HFFc6 (cell line): ENCODE measurements at regions not wholly inside any gene's neighbourhood (a gene's known extent, or its start where the extent isn't known, plus 50 kb on each side); places are given as distances from the start of the nearest gene placed in this dataset.

Experiments used
- DNase-seq: peaks from one replicate; pipeline ENCODE4 v3.0.0-alpha.2; 2018
- H3K27ac Mint-ChIP-seq: 2 replicates; pipeline ENCODE4 v1.8.0; 2020; ENCODE audit warnings: mild to moderate bottlenecking, mixed read lengths
- H3K27me3 Mint-ChIP-seq: 2 replicates; pipeline ENCODE4 v1.8.0; 2021; ENCODE audit warnings: mild to moderate bottlenecking, moderate library complexity, mixed read lengths; ENCODE audit not compliant: insufficient read depth
- H3K36me3 Mint-ChIP-seq: 2 replicates; pipeline ENCODE4 v1.8.0; 2021; ENCODE audit warnings: low read depth, mixed read lengths
- H3K4me1 Mint-ChIP-seq: 2 replicates; pipeline ENCODE4 v1.8.0; 2020; ENCODE audit warnings: low read depth, mixed read lengths
- H3K4me3 Mint-ChIP-seq: 2 replicates; pipeline ENCODE4 v1.8.0; 2020; ENCODE audit warnings: mild to moderate bottlenecking, moderate library complexity, mixed read lengths
- H3K9me3 Mint-ChIP-seq: 2 replicates; pipeline ENCODE4 v1.8.0; 2020; ENCODE audit warnings: mild to moderate bottlenecking, mixed read lengths
- CTCF ChIP-seq: fragments of 200-600 bp; sonication (generic); IDR thresholded peaks from 2 replicates; pipeline ENCODE4 v1.5.0; 2021; ENCODE audit warnings: antibody characterized with exemption, mild to moderate bottlenecking

GRCh38 chr9:86827893-86828292 lies 119.4 kb downstream of the GAS1 start:
- Mint-ChIP-seq H3K36me3 (no peaks in the 10 kb centered on the region), H3K27me3 (peaks cover 1% of the 10 kb centered on the region), H3K4me3 (no peak overlapping the region), H3K27ac (no peak overlapping the region), H3K4me1 (0 out of 2 replicates have a peak, but pooled peaks cover 5% of the 10 kb centered on the region), H3K9me3 (no peaks in the 10 kb centered on the region)
- no peak for DNase-seq
- no peak for TF ChIP-seq CTCF

GRCh38 chr9:86825299-86825698 lies 122.0 kb downstream of the GAS1 start:
- H3K4me1 Mint-ChIP-seq, result peaks cover 5% of the 10 kb centered on the region; the same call in 1 of the 2 replicates

GRCh38 chr9:86822006-86822801 lies 125.1 kb downstream of the GAS1 start:
- no peak overlapping the region for H3K27ac Mint-ChIP-seq
- H3K4me1 Mint-ChIP-seq, result no peaks in the 10 kb centered on the region; the same call in 1 of the 2 replicates
- peaks cover 5% of the 10 kb centered on the region for H3K27me3 Mint-ChIP-seq
- H3K36me3 Mint-ChIP-seq, result no peaks in the 10 kb centered on the region
- no peak for DNase-seq
- no peak overlapping the region for H3K4me3 Mint-ChIP-seq
- TF ChIP-seq CTCF, result no peak
- H3K9me3 Mint-ChIP-seq, result no peaks in the 10 kb centered on the region

More at GRCh38 chr9:86825299-86825698, 122.0 kb downstream of the GAS1 start:
- no peak overlapping the region for H3K4me3 Mint-ChIP-seq
- no peaks in the 10 kb centered on the region for H3K36me3 Mint-ChIP-seq
- no peaks in the 10 kb centered on the region for H3K9me3 Mint-ChIP-seq
- no peak for DNase-seq
- no peak overlapping the region for H3K27ac Mint-ChIP-seq
- H3K27me3 Mint-ChIP-seq, result peaks cover 5% of the 10 kb centered on the region
- TF ChIP-seq CTCF, result no peak

- no peak for DNase-seq
- Mint-ChIP-seq H3K27me3 (peaks cover 8% of the 10 kb centered on the region), H3K4me3 (no peak overlapping the region), H3K27ac (no peak overlapping the region), H3K9me3 (no peaks in the 10 kb centered on the region), H3K36me3 (no peaks in the 10 kb centered on the region), H3K4me1 (no peaks in the 10 kb centered on the region; the same call in 1 of the 2 replicates)
- TF ChIP-seq CTCF, result no peak
Measured at GRCh38 chr9:86821006-86821845, 126.1 kb downstream of the GAS1 start.

GRCh38 chr9:86819552-86819951 lies 127.8 kb downstream of the GAS1 start:
- no peaks in the 10 kb centered on the region for H3K36me3 Mint-ChIP-seq
- H3K27me3 Mint-ChIP-seq, result peaks cover 9% of the 10 kb centered on the region
- H3K4me3 Mint-ChIP-seq, result no peak overlapping the region
- DNase-seq, result no peak
- no peaks in the 10 kb centered on the region for H3K9me3 Mint-ChIP-seq
- H3K4me1 Mint-ChIP-seq, result no peaks in the 10 kb centered on the region; the same call in 1 of the 2 replicates
- no peak overlapping the region for H3K27ac Mint-ChIP-seq
- TF ChIP-seq CTCF, result no peak
